ENCODE measurements at regions not wholly inside any gene's neighbourhood (a gene's known extent, or its start where the extent isn't known, plus 50 kb on each side); places are given as distances from the start of the nearest gene placed in this dataset.
"Not testable (repeated sequence)": the region's sequence is repeated elsewhere in the genome, so short reads cannot be mapped to it uniquely, and the experiment has no call there.

- TF ChIP-seq ZBTB40 (IDR thresholded peaks at IDR 0.05; ENCODE audit: borderline replicate concordance) (no peak), YY1 (IDR thresholded peaks at IDR 0.05; ENCODE audit: low read depth, low read length) (no peak), SREBF1 (IDR thresholded peaks at IDR 0.05; ENCODE audit: low read length) (no peak), ATF3 (IDR thresholded peaks at IDR 0.05; ENCODE audit: borderline replicate concordance, extremely low read depth, low read depth, low read length) (no peak), GATAD2B (conservative IDR thresholded peaks at IDR 0.05; ENCODE audit: low read depth) (no peak), JUNB (IDR thresholded peaks at IDR 0.05) (no peak)
Observed at GRCh38 chrX:1815456-1816175, 200.8 kb downstream of the ASMT start (continued).

- H2AFZ ChIP-seq (ENCODE audit: control insufficient read depth, low read depth, low read length); H3K4me2 ChIP-seq (ENCODE audit: control insufficient read depth, insufficient read depth); H3K9me3 ChIP-seq (replicated peaks; ENCODE audit: control insufficient read depth, insufficient read depth, low read length); BruUV-seq (replicated peaks); FAIRE-seq; RAD21 ChIA-PET (ENCODE audit: unreplicated experiment); H3K79me2 ChIP-seq (ENCODE audit: control insufficient read depth, insufficient read depth, low read length); POLR2A ChIA-PET; H3K4me3 ChIP-seq; H3K27ac ChIP-seq (ENCODE audit: control insufficient read depth, insufficient read depth); H4K20me1 ChIP-seq (ENCODE audit: control insufficient read depth, insufficient read depth); H3K27me3 ChIP-seq (replicated peaks in 1 of 2; ENCODE audit: control insufficient read depth in 2 of 2, insufficient read depth in 2 of 2, low read length in 1 of 2); intact Hi-C loops (cut with micrococcal nuclease; ENCODE audit: unreplicated experiment); SMC1A ChIA-PET (ENCODE audit: uncharacterized antibody, unreplicated experiment); H3K36me3 ChIP-seq (ENCODE audit: control insufficient read depth in 2 of 2, insufficient read depth in 2 of 2, low read length in 1 of 2); CTCF ChIA-PET; DNase-seq (ENCODE audit: low read depth, low spot score); H3K9ac ChIP-seq (ENCODE audit: control insufficient read depth, insufficient read depth, low read length); H3K4me1 ChIP-seq (ENCODE audit: control insufficient read depth, insufficient read depth, low read length); ATAC-seq; in situ Hi-C loops (cut with MboI): not testable (repeated sequence)
- 93% methylated on average over 17 of the region's 17 CpGs for WGBS (ENCODE audit: insufficient coverage, insufficient replicate concordance, low lambda C conversion rate, missing lambda C conversion rate)
Observed at GRCh38 chrX:1816387-1816982, 201.6 kb downstream of the ASMT start.
